GM12891 (cell line): ENCODE measurements at regions not wholly inside any gene's neighbourhood (a gene's known extent, or its start where the extent isn't known, plus 50 kb on each side); places are given as distances from the start of the nearest gene placed in this dataset.

Source experiments
- POLR2A ChIP-seq: IDR thresholded peaks from 2 replicates; pipeline ENCODE4 v1.6.1; 2011; ENCODE audit warnings: low read depth, low read length, control low read depth
- TAF1 ChIP-seq: IDR thresholded peaks from 2 replicates; pipeline ENCODE4 v1.6.1; 2011; ENCODE audit warnings: low read depth, low read length, control low read depth

DNA sequence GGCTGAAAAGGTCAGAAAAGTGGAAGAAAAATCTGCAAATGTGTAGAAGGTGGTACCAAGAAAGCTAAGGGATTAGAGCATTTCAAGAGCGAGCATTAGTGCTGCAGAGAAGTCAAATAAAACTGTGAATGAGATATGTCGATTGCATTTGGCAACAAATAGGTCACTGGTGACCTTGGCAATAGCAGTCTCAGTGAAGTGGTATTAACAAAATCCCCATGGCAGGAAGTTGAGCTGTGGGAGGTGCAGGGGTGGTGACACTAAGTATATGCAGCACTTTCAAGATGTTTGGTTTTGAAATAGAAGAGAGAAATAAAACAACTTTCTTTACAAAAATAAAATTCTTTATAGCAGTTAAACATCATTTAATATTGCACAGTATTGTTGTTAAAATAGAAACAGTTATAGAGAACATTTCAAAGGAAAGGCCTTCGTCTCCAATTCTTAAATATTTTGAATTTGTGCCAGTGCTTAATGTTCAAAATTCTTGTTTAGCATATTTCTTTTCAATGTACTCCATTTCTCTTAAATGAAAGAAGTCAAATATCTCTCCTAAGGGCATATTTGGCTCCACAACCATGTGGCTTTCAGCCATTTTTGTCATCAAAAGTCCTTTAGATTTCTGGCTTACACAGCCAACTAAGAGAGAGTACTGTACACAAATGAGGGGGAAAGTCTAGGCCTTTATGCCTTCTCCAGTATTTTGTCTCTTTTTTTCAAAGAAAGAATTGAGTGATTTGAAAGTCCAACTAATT is 443.0 kb upstream of the MMADHC start:
- no peak for TF ChIP-seq POLR2A
- TF ChIP-seq TAF1, result no peak
